Osteocyte (in vitro differentiated cells): ENCODE measurements at regions not wholly inside any gene's neighbourhood (a gene's known extent, or its start where the extent isn't known, plus 50 kb on each side); places are given as distances from the start of the nearest gene placed in this dataset.

Source experiments
- DNase-seq: peaks from one replicate; pipeline ENCODE4 v3.0.0; 2021; ENCODE audit warnings: mixed read lengths; ENCODE audit not compliant: unreplicated experiment; ENCODE audit errors: extremely low spot score
- H3K27ac Mint-ChIP-seq: one replicate; pipeline ENCODE4 v1.8.0; 2021; ENCODE audit warnings: mild to moderate bottlenecking, mixed read lengths; ENCODE audit not compliant: unreplicated experiment
- H3K27me3 Mint-ChIP-seq: one replicate; pipeline ENCODE4 v1.8.0; 2021; ENCODE audit warnings: mixed read lengths; ENCODE audit not compliant: unreplicated experiment
- H3K36me3 Mint-ChIP-seq: one replicate; pipeline ENCODE4 v1.8.0; 2021; ENCODE audit warnings: mixed read lengths; ENCODE audit not compliant: unreplicated experiment
- H3K4me1 Mint-ChIP-seq: one replicate; pipeline ENCODE4 v1.8.0; 2021; ENCODE audit warnings: mixed read lengths; ENCODE audit not compliant: unreplicated experiment
- H3K4me3 Mint-ChIP-seq: one replicate; pipeline ENCODE4 v1.8.0; 2021; ENCODE audit warnings: mild to moderate bottlenecking, moderate library complexity, mixed read lengths; ENCODE audit not compliant: unreplicated experiment
- H3K9me3 Mint-ChIP-seq: one replicate; pipeline ENCODE4 v1.8.0; 2021; ENCODE audit warnings: mixed read lengths; ENCODE audit not compliant: unreplicated experiment
- CTCF ChIP-seq: fragments of 200-600 bp; sonication (generic); IDR thresholded peaks from 2 replicates; pipeline ENCODE4 v1.5.0; 2021; ENCODE audit warnings: antibody characterized with exemption, mild to moderate bottlenecking, moderate library complexity

- peak; percentile 57 for TF ChIP-seq CTCF
- no peak for DNase-seq
- Mint-ChIP-seq H3K36me3 (no peaks in the 10 kb centered on the region), H3K27me3 (no peaks in the 10 kb centered on the region), H3K9me3 (no peaks in the 10 kb centered on the region), H3K4me3 (no peak overlapping the region), H3K4me1 (peaks cover 2% of the 10 kb centered on the region), H3K27ac (no peak overlapping the region)
Measured at GRCh38 chr4:23717528-23718248, 172.2 kb downstream of the PPARGC1A start.

GRCh38 chr4:23710298-23710697 is 179.5 kb downstream of the PPARGC1A start:
- no peak for TF ChIP-seq CTCF
- Mint-ChIP-seq H3K4me1 (peaks cover 9% of the 10 kb centered on the region), H3K27ac (no peak overlapping the region), H3K4me3 (no peak overlapping the region), H3K27me3 (no peaks in the 10 kb centered on the region), H3K9me3 (no peaks in the 10 kb centered on the region), H3K36me3 (no peaks in the 10 kb centered on the region)
- no peak for DNase-seq

- H3K27ac Mint-ChIP-seq = no peak overlapping the region
- H3K4me1 Mint-ChIP-seq = peaks cover 9% of the 10 kb centered on the region
- no peaks in the 10 kb centered on the region for H3K36me3 Mint-ChIP-seq
- no peak for DNase-seq
- H3K4me3 Mint-ChIP-seq = no peak overlapping the region
- H3K27me3 Mint-ChIP-seq = peaks cover 10% of the 10 kb centered on the region
- H3K9me3 Mint-ChIP-seq = peaks cover 11% of the 10 kb centered on the region
- no peak for TF ChIP-seq CTCF
Measured at GRCh38 chr4:23707652-23708026, 182.2 kb downstream of the PPARGC1A start.

GRCh38 chr4:23706972-23707651 is 182.7 kb downstream of the PPARGC1A start:
- TF ChIP-seq CTCF = no peak
- no peak overlapping the region for H3K27ac Mint-ChIP-seq
- no peak overlapping the region for H3K4me3 Mint-ChIP-seq
- H3K9me3 Mint-ChIP-seq = peaks cover 13% of the 10 kb centered on the region
- H3K36me3 Mint-ChIP-seq = no peaks in the 10 kb centered on the region
- no peak for DNase-seq
- H3K27me3 Mint-ChIP-seq = peaks cover 10% of the 10 kb centered on the region
- peaks cover 9% of the 10 kb centered on the region for H3K4me1 Mint-ChIP-seq

GRCh38 chr4:23700197-23700596 is 189.7 kb downstream of the PPARGC1A start:
- no peak for TF ChIP-seq CTCF
- Mint-ChIP-seq H3K4me3 (no peak overlapping the region), H3K27ac (no peak overlapping the region), H3K27me3 (peaks cover 16% of the 10 kb centered on the region), H3K9me3 (peaks cover 13% of the 10 kb centered on the region), H3K36me3 (no peaks in the 10 kb centered on the region), H3K4me1 (no peaks in the 10 kb centered on the region)
- no peak for DNase-seq
